SKM-1 treated with dmso at 0.1 percent for 144 hours (cell line): ENCODE measurements at regions not wholly inside any gene's neighbourhood (a gene's known extent, or its start where the extent isn't known, plus 50 kb on each side); places are given as distances from the start of the nearest gene placed in this dataset.
A peak's percentile ranks its signal among the peaks of the same experiment; 100 is the strongest.

Experiments
- DNase-seq: peaks from one replicate; lab custom pipeline; 2025; ENCODE audit not compliant: unreplicated experiment; lab: John Stamatoyannopoulos, UW

DNA sequence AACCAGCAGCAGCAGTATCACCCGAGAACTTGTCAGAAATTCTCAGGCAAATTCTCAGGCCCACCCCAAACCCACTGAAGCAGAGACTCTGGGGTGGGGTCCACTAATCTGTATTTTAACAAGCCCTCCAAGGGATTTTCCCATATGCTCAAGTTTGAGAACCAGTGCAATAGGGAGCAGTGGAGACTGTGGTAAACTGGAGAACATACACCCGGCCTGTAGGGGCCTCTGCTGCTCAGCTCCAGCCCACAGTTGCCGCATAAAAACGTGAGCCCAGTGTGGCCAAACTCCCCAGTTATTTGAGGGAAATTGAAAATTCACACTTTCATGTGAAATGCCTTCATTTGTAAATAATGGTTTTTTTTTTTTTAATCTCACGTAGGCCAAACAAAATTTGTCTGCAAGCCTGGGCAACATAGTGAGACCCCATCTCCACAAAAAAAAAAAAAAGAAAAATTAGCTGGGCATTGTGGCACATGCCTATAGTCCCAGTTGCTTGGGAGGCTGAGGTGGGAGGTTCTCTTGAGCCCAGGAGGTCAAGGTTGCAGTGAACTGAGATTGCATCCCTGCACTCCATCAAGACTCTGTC lies 97.6 kb upstream of the ZMIZ1 start:
- DNase-seq, result no peak

DNA sequence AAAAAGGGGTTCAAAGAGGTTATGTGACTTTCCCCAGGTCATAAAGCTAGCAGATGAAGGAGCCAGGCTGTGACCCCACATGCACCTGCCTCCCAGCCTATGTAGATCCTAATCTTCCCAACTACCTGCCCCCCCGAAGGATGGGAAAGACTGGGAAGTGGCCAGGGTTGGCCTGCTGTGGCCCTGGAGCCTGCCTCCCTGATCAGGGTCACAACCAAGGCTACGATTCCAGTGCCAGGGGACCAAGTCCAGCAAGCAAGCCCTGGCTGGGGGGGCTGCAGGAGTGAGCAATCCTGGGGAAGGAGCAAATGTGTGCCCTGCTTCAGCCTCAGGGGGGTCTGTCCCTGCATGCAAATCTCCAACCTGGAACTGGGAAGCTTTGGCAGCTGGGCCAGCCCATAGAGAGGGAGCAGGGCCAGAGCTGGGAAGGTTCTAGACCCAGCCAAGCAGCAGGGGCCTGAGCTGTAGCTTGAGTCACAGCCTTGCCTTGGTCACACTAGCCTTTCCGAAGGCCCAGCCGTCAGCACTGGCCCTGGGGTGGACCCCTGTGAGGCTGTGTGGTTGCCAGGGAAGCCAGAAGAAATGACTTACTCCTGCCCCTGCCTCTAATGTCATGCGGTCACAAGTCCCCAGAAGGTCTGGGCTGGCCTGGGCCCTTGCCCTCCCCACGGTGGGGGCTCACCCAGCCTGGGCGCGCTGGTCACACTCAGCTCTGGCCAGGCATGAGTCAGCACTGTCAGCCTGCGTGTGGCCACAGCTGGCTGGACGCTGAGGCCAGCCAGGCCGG lies 96.4 kb upstream of the ZMIZ1 start:
- DNase-seq, result no peak

DNA sequence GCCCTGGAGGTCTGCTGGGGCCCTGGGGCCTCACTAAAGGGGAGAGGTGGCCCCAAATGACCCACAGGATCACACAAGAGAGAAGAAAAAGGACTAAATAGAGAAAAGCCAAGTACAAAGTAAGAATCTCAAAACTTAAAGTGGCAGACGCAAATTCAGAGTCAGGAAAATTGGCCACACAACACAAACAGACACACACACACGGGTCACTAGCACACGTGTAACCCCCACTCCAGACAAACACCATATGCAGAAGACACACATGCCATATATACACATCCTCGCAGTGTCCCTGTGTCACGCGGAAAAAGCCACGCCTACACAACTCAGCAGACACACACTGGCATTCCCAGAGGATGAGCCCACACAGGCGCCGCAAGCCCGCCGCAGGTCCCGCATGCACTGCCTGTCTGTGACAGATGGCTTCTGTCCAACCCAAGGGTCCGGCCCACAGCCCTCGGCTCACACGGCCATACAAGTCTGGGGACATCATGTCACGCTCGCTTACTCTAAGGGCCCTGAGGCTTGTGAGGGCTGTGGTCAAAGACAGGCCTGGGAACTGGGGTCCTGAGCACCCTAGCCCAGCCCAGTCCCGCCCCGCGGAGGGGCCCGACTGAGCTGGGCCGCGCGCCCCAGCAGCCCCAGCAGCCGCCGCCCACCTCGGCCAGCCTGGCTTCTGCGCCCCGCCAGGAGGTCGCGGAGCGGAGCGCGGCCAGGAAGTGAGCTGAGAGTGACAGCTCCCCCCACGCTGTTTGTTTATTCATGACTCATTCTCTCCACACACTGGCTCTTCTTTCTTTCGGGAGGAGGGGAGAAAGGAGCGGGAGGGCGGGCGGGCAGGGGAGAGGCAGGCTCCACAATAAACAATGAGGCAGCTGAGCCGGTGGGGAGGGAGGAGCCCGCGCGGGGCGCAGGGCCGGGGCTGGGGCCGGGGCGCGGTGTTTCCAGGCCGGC lies 95.5 kb upstream of the ZMIZ1 start:
- peak; percentile 79 for DNase-seq

DNA sequence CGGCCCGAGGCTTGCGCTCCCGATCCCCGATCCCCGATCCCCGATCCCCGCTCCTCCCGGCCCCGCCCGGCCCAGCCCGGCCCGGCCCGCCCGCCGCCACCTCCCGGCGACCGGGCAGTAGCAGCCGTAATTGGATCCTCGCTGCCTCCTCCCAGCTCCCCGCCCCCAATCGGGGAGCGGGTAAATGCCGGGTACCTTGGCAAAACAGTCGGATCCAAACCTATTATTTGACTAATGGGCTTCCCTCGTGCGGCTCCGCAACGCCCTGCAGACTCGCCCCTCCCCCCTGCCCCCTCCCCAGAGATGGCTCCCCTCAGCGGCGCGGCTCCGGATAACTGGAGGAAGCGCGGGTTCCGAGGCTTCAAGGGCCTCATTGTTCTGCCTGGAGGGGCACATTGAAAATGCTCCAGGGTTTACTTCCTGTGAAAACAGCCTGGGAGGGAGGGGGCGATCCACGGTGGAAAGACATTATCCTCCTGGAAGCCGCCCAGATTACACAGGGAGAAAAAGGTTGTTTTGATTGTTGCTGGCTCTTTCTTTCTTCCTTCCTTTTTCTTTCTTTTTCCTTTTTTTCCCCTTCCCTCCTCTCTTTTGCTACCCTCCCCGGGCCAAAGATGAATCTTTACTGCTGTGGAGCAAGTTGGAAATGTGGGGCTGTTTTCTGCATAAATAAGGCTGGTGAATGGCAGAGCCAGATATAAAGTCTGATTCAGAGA lies 94.7 kb upstream of the ZMIZ1 start:
- DNase-seq, result peak; percentile 48

DNA sequence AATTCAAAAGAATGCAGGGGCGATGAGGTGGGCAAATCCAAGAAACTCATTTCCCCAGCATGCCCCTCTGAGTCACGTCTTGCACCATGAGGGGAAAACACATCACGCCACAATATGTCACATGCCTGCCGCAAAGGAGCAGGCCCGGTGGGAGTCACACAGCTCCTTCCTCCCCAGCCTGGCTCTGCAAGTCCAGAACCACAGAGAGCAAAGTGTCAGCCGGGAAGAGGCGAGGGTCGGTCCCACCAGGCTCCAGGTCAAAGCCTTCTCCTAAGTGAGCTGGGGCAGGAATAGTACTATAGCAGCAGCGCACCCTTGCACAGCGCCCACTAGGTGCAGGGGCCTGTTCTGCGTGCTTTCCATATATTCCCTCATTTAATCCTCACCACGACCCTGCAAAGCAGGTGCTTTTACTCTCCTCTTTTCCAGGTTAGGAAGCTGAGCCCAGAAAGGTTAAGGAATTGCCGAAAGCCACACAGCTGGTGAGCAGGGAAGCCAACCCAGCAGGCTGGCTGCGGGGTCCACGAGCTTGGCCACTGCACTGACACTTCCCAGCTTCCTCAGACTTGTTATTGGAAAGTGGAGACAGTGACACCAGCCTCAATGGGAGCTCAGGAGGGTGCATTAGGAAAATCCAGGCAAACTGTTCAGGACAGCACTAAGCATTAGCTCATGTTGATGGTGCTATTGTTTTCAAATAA lies 94.0 kb upstream of the ZMIZ1 start:
- DNase-seq, result peak; percentile 82

DNA sequence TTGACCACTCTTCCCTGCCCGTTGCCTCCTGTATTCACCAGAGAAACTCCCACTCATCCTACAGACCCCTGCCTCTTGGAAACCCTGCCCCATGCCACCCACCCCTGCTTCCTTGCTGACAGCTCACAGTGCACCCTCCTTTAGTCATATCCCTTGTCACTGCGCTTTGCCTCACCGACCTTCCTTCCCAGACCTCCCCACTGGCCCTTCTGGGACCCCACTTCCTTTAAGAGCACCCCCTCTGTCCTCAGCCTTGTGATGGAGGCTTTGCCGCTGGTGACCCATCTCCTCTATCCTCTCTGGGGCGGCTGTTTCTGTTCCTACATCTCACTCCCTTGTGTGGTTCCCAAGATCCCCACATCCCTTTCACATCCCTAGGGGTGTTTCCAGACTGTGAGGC lies 92.8 kb upstream of the ZMIZ1 start:
- DNase-seq, result no peak

DNA sequence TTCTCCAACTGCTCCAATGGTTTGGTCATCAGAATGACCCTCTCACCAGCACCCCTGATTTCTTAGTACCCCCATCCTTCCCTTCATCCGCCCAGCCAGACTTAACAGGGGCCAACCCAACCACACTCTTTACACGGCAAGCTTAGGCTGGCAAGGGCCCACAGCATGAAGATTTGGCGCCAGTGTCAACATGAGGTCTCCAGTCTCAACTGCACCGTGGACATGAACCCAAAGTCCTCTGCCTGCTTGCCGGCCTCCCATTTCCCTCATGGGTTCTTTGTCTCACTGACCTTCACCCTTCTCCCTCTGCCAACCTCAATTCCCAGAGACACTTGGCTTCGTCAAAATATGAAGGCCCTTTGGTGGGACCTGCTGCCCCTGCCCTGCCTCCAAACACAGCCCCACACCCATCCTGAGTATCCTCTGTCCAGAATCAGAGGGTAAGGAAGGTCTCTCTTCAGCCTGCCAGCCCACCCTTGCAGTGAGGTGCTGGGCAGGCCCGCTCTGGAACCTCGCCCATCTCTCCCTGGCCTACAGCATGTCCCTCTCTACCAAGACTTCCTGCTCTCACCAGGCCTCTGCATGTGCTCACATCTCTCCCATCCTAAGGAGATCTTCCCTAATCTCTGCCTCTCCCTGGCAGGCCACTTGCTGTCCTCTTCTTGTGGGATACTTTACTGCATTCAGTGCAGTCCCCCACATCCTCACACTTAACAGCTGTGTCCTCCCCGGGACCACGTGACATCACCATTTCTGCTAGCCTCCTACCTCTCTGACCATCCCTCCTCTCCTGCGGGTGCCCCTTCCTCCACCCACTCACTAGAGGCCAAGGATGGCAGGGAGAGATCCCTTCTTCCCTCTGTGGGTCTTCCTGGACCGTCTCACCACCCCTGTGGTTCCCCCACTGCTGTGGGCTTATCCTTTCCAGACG lies 91.7 kb upstream of the ZMIZ1 start:
- DNase-seq, result no peak

DNA sequence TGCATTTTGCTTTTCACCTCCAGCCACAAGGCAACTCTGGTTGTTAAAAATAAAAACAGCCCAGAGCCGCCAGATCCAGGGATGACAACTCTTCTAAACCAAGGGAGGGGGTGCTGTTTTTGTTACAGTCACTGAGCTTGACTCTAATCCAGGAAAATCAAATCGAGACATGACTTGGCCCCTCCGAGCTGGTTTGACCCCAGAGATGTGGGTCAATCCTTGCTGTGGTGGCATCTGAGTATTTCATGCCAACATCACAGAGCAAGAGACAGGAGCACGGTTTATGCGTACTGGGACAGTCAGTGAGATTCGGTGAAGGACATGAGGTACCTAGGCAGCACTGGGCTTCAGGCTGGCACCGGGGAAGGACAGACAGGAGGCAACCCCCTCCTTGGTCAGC lies 88.8 kb upstream of the ZMIZ1 start:
- DNase-seq, result no peak

DNA sequence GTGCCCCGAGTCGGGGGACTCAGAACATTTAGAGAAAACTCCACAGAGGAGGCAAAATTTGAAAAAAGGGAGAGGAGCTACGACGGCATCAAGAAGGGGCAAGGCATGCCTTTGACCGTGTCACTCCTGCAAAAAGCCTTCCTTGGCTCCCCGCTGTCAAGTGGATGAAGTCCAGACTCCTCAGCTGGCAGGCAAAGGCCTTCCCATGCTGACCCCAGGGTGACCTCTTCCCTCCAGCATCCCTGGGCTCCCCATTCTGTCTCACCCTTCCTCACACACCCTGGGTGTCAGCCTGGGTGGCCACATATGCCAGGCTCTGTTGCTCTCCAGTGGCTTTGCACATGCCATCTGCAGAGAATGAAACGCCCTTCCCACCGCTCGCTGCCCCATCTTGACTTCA lies 88.4 kb upstream of the ZMIZ1 start:
- no peak for DNase-seq

DNA sequence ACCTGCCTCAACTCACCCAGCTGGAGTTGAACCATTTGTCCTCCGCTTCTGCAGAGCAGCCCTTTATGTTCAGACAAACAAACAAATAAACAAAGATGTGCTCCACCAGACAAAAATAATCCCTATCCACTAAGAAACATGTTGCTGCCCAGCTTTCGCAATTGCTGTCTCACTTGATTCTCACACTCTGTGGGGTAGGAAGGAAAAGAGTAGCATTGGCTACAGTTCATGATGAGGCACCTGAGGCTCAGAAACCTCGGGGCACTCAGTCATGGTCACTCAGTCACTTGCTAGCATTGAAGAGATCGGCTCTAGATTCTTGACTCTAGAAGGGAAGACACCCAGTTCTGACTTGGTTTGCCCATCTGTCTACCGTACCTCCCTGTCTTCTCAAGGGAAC lies 88.0 kb upstream of the ZMIZ1 start:
- DNase-seq, result no peak

DNA sequence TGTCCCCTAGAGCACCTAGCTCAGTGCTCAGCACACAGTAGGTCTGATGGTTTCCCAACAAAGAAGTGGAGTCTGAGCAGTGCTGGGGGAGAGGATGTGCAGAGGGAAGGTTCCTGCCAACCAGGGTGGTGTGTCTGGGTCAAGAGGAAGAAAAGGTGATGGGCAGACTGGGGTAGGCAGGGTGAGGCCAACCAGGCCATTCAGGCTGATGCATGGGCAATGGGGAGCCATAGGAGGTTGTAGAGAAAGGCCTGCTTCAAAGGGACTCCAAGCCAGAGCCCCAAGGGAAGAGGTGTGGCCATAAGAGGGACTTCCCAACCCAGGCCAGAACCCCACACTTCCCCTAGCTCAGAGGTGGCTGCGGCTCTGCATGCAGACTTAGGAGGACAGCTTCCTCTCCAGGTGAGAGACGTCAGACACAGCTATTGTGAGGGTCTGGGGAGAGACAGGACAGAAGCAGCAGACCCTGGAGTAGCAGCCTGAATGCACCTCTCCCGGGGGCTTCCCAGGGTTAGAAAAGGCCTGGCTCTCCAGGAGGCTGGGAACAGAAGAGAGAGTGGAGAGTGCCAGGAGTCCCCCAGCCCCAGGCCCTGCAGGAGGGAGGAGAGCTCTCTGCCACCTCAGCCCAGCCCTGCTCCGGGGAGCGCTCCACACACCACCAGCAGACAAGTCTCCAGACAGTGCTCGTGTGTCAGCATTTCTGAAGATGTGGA lies 87.4 kb upstream of the ZMIZ1 start:
- peak; percentile 36 for DNase-seq

DNA sequence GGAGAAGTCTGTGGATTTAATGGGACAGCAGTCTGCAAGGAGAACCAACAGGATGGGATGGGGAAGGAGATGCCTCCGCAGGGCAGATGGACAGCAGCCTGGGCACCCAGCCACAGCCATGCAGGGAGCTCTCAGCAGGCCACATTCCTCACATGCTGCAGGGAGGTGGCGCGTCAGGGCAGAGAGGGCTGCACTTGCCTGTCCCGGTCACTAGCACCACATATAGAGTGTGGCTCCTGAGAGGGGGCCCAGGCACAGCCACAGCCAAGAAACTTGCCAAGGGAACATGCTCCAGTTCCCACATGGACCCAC lies 86.8 kb upstream of the ZMIZ1 start:
- no peak for DNase-seq

DNA sequence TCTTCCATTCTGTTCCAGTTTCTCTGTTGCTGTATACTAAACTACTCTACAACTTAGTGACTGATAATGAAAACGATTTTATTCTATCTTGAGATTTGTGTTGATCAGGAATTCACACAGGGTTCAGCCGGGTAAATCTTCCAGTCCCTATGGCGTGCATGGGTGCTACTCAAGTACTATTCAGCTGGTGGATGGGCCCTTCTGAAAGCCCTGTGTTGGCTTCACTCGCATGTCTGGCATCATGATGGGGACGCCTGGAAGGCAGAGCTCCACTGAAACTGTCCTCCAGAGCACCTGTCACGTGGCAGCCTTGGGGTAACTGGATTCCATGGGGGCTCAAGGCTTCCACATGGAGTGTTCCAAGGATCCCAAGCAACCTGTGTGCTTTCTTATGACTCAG lies 86.0 kb upstream of the ZMIZ1 start:
- DNase-seq, result no peak

DNA sequence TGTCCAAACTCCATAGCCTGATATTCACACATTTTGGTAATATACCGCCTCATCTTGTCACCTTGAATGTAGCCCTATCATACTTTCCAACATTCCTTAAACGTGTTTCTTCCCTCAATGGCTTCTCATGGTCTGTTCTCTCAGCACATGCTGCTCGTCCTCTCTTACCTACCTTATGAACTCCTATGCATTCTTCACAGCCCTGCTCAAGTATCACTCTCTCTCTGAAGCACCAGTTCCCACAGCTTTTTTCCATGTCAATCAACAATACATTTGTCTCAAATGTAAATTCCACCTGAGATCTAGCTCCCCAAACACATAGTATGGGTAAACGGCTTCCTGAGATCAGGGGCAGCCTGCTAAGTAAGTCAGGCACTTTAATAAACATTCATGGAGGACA lies 85.2 kb upstream of the ZMIZ1 start:
- no peak for DNase-seq

DNA sequence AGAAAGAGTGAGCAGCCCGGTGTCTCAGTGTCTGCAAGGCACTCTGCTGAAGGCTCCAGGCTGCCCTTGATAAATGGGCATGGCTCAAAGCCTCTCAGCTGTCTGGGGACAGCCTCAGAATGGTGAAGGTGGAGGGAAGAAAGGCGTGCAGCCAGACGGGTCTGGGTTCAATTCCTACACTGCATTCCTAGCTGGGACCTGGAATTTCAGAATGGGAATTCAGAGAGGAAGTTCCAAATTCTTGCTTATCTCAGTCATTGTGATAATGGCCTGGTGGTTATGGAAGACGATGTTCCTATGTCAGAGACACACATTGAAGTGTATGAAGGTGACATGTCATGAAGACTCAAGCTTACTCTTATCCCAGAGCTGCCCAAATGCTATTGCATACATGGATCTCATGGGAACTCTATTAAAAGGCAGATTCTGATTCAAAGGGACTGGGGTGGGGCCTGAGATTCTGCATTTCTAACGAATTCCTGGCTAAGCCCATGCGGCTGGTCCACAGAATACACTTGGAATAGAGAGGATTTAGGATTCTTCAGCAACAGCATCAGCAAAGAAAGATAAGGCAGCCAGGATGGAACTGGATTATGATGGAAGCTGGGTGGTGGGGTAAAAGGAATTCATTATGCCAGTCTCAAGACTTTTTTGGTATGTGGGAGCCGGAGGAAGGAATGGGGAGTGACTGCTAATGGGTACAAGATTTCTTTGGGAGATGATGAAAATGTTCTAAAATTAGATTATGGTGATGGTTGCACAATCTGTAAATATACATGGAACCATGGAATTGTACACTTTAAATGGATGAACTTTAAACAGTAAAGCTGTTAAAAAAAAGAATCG lies 82.6 kb upstream of the ZMIZ1 start:
- no peak for DNase-seq

DNA sequence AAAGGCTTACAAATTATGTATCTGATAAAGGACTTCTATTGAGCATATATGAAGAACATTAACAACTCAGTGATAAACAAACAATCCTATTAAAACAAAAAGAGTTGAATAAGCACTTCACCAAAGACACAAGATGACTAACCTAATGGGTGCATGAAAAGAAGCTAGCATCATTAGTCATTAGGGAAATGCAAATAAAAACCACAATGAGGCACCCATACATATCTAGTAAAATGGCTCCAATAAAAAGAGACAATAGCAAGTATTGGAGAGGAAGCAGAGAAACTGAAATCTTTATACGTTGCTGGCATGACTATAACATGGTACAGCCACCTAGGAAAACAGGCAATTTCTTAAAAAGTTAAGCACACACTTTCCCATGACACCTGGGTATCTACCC lies 77.6 kb upstream of the ZMIZ1 start:
- no peak for DNase-seq

DNA sequence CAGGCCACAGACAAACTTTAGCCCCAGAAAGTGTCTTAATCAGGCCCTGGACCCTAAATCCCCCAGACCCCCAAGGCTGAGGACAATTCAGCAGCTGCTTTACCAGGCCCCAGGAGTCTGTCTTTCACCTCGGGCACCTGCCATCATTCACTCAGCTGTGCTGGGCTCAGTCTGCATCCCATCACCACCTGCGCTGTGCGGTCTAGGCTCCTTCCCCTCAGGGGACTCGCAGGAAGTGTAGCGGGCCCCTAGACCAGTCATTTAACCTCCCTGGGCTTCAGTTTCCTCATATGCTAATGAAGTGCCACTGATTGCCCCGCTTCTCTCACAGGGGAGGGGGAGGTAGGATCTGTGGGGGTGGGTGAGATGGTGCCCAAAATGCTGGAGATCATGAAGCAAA lies 76.4 kb upstream of the ZMIZ1 start:
- DNase-seq, result no peak

DNA sequence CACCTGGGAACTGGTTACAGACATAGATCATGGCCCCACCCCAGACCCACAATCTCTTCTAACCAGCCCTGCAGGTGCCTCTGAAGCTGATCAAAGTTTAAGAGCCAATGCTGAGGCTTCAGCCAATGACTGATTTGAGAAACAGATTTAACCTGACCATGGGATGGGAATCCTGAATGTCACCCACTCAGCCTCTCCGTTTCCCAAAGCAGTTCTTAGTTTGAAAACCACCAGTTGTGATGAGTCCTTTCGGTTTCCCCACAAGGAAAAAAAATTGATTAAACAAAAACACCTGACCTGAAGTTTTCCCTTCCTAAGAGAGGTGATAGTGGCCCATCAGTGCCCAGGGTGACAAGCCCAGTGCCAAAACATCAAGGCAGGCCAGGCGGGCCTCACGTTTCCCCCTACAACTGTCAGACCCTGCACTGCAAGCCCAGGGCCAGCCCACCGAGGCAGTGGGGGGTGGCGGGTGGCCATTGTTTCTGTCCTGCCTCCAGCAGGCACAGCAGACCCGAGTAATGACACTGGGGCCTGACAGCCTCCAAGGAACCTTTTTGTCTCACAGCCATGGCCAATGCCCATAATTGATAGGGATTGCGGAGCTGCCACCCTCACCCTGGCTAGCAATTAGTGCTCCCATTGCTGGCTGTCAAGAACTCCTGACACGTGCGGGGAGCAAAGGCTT lies 75.4 kb upstream of the ZMIZ1 start:
- no peak for DNase-seq
